ENCODE measurements at regions not wholly inside any gene's neighbourhood (a gene's known extent, or its start where the extent isn't known, plus 50 kb on each side); places are given as distances from the start of the nearest gene placed in this dataset.

- TF ChIP-seq CTCF (IDR thresholded peaks at IDR 0.05; ENCODE audit: unreplicated experiment), result no peak
- peaks cover 2% of the 10 kb centered on the region for H3K9me3 Mint-ChIP-seq (ENCODE audit: low read depth)
- H3K36me3 Mint-ChIP-seq (ENCODE audit: insufficient read depth), result no peaks in the 10 kb centered on the region
- H3K4me1 Mint-ChIP-seq (ENCODE audit: low read depth), result peaks cover 10% of the 10 kb centered on the region
- H3K27me3 Mint-ChIP-seq, result peaks cover 2% of the 10 kb centered on the region
- no peak overlapping the region for H3K4me3 Mint-ChIP-seq (ENCODE audit: low read depth)
- no peak overlapping the region for H3K27ac Mint-ChIP-seq
- no peak for DNase-seq (ENCODE audit: low spot score, unreplicated experiment)
Observed at GRCh38 chr14:34067587-34067986, 116.7 kb upstream of the EGLN3 start.

- Mint-ChIP-seq H3K4me3 (ENCODE audit: low read depth) (no peak overlapping the region), H3K27ac (no peak overlapping the region), H3K4me1 (ENCODE audit: low read depth) (peaks cover 12% of the 10 kb centered on the region), H3K27me3 (peaks cover 11% of the 10 kb centered on the region), H3K36me3 (ENCODE audit: insufficient read depth) (no peaks in the 10 kb centered on the region), H3K9me3 (ENCODE audit: low read depth) (no peaks in the 10 kb centered on the region)
- no peak for TF ChIP-seq CTCF (IDR thresholded peaks at IDR 0.05; ENCODE audit: unreplicated experiment)
- no peak for DNase-seq (ENCODE audit: low spot score, unreplicated experiment)
Observed at GRCh38 chr14:34065690-34066391, 115.0 kb upstream of the EGLN3 start.

GRCh38 chr14:34065236-34065635, 114.4 kb upstream of the EGLN3 start:
- Mint-ChIP-seq H3K4me1 (ENCODE audit: low read depth) (peaks cover 12% of the 10 kb centered on the region), H3K27me3 (peaks cover 12% of the 10 kb centered on the region), H3K4me3 (ENCODE audit: low read depth) (no peak overlapping the region), H3K27ac (no peak overlapping the region), H3K36me3 (ENCODE audit: insufficient read depth) (no peaks in the 10 kb centered on the region), H3K9me3 (ENCODE audit: low read depth) (no peaks in the 10 kb centered on the region)
- DNase-seq (ENCODE audit: low spot score, unreplicated experiment), result no peak
- no peak for TF ChIP-seq CTCF (IDR thresholded peaks at IDR 0.05; ENCODE audit: unreplicated experiment)

- no peak for TF ChIP-seq CTCF (IDR thresholded peaks at IDR 0.05; ENCODE audit: unreplicated experiment)
- Mint-ChIP-seq H3K9me3 (ENCODE audit: low read depth) (no peaks in the 10 kb centered on the region), H3K27ac (no peak overlapping the region), H3K36me3 (ENCODE audit: insufficient read depth) (no peaks in the 10 kb centered on the region), H3K27me3 (peaks cover 12% of the 10 kb centered on the region), H3K4me3 (ENCODE audit: low read depth) (no peak overlapping the region), H3K4me1 (ENCODE audit: low read depth) (peaks cover 12% of the 10 kb centered on the region)
- no peak for DNase-seq (ENCODE audit: low spot score, unreplicated experiment)
Observed at GRCh38 chr14:34064349-34064748, 113.5 kb upstream of the EGLN3 start.

GRCh38 chr14:34063470-34064164, 112.7 kb upstream of the EGLN3 start:
- Mint-ChIP-seq H3K9me3 (ENCODE audit: low read depth) (no peaks in the 10 kb centered on the region), H3K36me3 (ENCODE audit: insufficient read depth) (no peaks in the 10 kb centered on the region), H3K27me3 (peaks cover 15% of the 10 kb centered on the region), H3K27ac (peak overlapping the region; percentile 89), H3K4me3 (ENCODE audit: low read depth) (no peak overlapping the region), H3K4me1 (ENCODE audit: low read depth) (peaks cover 12% of the 10 kb centered on the region)
- no peak for TF ChIP-seq CTCF (IDR thresholded peaks at IDR 0.05; ENCODE audit: unreplicated experiment)
- no peak for DNase-seq (ENCODE audit: low spot score, unreplicated experiment)
